ENCODE measurements at regions not wholly inside any gene's neighbourhood (a gene's known extent, or its start where the extent isn't known, plus 50 kb on each side); places are given as distances from the start of the nearest gene placed in this dataset.

GRCh38 chr12:108052260-108052659 is 76.8 kb upstream of the WSCD2 start:
- DNase-seq, result no peak
- H3K9me3 Mint-ChIP-seq, result no peaks in the 10 kb centered on the region
- no peak overlapping the region for H3K27ac Mint-ChIP-seq
- peaks cover under 1% of the 10 kb centered on the region for H3K4me1 Mint-ChIP-seq (ENCODE audit: low read depth)
- intact Hi-C loops (cut with micrococcal nuclease), result no loop called here
- ATAC-seq, result no peak
- CTCF ChIA-PET, result no interaction called here
- peaks cover 27% of the 10 kb centered on the region for H3K27me3 Mint-ChIP-seq
- POLR2A ChIA-PET, result no interaction called here
- H3K4me3 Mint-ChIP-seq, result no peak overlapping the region
- TF ChIP-seq, protein P1, sequence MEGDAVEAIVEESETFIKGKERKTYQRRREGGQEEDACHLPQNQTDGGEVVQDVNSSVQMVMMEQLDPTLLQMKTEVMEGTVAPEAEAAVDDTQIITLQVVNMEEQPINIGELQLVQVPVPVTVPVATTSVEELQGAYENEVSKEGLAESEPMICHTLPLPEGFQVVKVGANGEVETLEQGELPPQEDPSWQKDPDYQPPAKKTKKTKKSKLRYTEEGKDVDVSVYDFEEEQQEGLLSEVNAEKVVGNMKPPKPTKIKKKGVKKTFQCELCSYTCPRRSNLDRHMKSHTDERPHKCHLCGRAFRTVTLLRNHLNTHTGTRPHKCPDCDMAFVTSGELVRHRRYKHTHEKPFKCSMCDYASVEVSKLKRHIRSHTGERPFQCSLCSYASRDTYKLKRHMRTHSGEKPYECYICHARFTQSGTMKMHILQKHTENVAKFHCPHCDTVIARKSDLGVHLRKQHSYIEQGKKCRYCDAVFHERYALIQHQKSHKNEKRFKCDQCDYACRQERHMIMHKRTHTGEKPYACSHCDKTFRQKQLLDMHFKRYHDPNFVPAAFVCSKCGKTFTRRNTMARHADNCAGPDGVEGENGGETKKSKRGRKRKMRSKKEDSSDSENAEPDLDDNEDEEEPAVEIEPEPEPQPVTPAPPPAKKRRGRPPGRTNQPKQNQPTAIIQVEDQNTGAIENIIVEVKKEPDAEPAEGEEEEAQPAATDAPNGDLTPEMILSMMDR (IDR thresholded peaks at IDR 0.05), result no peak
- H3K36me3 Mint-ChIP-seq (ENCODE audit: low read depth), result no peaks in the 10 kb centered on the region

GRCh38 chr12:108053512-108053911 is 75.6 kb upstream of the WSCD2 start:
- H3K27ac Mint-ChIP-seq, result no peak overlapping the region
- intact Hi-C loops (cut with micrococcal nuclease), result no loop called here
- DNase-seq (no peak), ATAC-seq (no peak)
- H3K4me3 Mint-ChIP-seq, result no peak overlapping the region
- H3K27me3 Mint-ChIP-seq, result peaks cover 27% of the 10 kb centered on the region
- H3K36me3 Mint-ChIP-seq (ENCODE audit: low read depth), result no peaks in the 10 kb centered on the region
- CTCF ChIA-PET, result no interaction called here
- H3K9me3 Mint-ChIP-seq, result no peaks in the 10 kb centered on the region
- TF ChIP-seq, protein P1 (IDR thresholded peaks at IDR 0.05), result no peak
- H3K4me1 Mint-ChIP-seq (ENCODE audit: low read depth), result no peaks in the 10 kb centered on the region
- POLR2A ChIA-PET, result no interaction called here

DNA sequence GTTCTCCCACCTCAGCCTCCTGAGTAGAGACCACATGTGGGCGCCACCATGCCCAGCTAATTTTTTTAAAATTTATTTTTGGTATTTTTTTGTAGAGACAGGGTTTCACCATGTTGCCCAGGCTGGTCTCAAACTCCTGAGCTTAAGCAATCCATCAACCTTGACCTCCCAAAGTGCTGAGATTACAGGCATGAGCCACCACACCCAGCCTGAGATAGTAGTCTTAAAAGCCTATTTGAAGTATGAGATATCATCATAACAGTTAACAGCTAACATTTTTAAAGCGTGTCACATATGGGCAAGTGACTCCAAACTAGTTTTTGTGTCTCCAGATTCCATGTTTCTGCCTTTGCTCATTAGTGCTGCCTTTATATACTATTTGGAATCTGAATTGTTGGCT is 74.6 kb upstream of the WSCD2 start:
- ChIA-PET CTCF (no interaction called here), POLR2A (no interaction called here)
- intact Hi-C loops (cut with micrococcal nuclease), result no loop called here
- TF ChIP-seq, protein P1 (IDR thresholded peaks at IDR 0.05), result no peak
- Mint-ChIP-seq H3K27me3 (peaks cover 29% of the 10 kb centered on the region), H3K9me3 (no peaks in the 10 kb centered on the region), H3K36me3 (ENCODE audit: low read depth) (no peaks in the 10 kb centered on the region), H3K4me3 (no peak overlapping the region), H3K4me1 (ENCODE audit: low read depth) (no peaks in the 10 kb centered on the region), H3K27ac (no peak overlapping the region)
- ATAC-seq (no peak), DNase-seq (no peak)

DNA sequence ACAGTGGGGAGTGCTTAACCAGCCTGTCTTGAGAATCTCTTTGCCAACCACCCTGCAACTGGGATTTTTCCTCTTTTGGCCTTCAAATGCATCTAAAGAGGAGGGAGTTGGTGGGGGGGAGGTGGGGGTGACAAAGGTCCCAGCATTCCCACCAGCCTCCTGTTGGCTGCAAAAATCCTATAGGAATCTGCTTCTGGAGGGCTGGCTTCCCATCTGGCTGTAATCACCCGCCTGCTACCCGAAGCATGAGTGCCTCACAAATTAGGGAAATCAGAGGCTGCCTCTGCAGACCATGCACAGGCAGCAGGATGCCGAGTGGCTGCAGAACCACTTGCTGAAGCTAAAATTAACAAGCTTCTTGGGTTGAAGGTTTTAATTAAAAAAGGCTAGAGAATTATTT is 73.9 kb upstream of the WSCD2 start:
- Mint-ChIP-seq H3K4me3 (no peak overlapping the region), H3K4me1 (ENCODE audit: low read depth) (no peaks in the 10 kb centered on the region), H3K27ac (no peak overlapping the region), H3K36me3 (ENCODE audit: low read depth) (no peaks in the 10 kb centered on the region), H3K9me3 (no peaks in the 10 kb centered on the region), H3K27me3 (peaks cover 27% of the 10 kb centered on the region)
- no peak for DNase-seq
- no peak for ATAC-seq
- TF ChIP-seq, protein P1 (IDR thresholded peaks at IDR 0.05), result no peak
- ChIA-PET CTCF (no interaction called here), POLR2A (no interaction called here)
- intact Hi-C loops (cut with micrococcal nuclease), result no loop called here

DNA sequence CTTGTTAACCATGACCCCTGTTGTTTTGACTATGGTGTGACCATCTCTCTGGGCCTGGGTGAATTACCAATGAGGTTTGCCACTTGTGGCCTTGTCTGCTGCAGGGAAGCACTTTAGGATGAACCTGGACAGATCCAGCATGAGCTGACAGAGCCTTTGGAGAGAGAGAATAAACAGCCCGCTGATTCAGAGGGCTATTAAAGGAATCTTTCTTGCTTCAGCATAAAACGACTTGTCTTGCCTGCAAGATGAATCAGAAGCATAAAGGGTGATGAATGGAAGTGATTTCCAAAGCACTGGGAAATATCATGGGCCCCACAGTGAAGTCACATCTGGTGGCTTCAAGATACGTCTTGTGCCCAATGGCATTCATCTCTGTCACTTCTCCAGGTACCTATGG is 69.0 kb upstream of the WSCD2 start:
- POLR2A ChIA-PET, result no interaction called here
- Mint-ChIP-seq H3K27ac (no peak overlapping the region), H3K4me3 (no peak overlapping the region), H3K9me3 (no peaks in the 10 kb centered on the region), H3K4me1 (ENCODE audit: low read depth) (no peaks in the 10 kb centered on the region), H3K27me3 (peaks cover 23% of the 10 kb centered on the region), H3K36me3 (ENCODE audit: low read depth) (no peaks in the 10 kb centered on the region)
- intact Hi-C loops (cut with micrococcal nuclease), result no loop called here
- TF ChIP-seq, protein P1 (IDR thresholded peaks at IDR 0.05), result no peak
- no peak for DNase-seq
- CTCF ChIA-PET, result no interaction called here
- ATAC-seq, result no peak
